ENCODE measurements at regions not wholly inside any gene's neighbourhood (a gene's known extent, or its start where the extent isn't known, plus 50 kb on each side); places are given as distances from the start of the nearest gene placed in this dataset.
"Not testable (repeated sequence)": the region's sequence is repeated elsewhere in the genome, so short reads cannot be mapped to it uniquely, and the experiment has no call there.

GRCh38 chr12:18794000-18794399 is 56.1 kb downstream of the CAPZA3 start:
- no peak for DNase-seq (ENCODE audit: low spot score)

GRCh38 chr12:18797604-18798003 is 59.7 kb downstream of the CAPZA3 start:
- DNase-seq (ENCODE audit: low spot score): no peak

- no peak for DNase-seq (ENCODE audit: low spot score)
Observed at GRCh38 chr12:18798535-18799361, 60.8 kb downstream of the CAPZA3 start.

DNA sequence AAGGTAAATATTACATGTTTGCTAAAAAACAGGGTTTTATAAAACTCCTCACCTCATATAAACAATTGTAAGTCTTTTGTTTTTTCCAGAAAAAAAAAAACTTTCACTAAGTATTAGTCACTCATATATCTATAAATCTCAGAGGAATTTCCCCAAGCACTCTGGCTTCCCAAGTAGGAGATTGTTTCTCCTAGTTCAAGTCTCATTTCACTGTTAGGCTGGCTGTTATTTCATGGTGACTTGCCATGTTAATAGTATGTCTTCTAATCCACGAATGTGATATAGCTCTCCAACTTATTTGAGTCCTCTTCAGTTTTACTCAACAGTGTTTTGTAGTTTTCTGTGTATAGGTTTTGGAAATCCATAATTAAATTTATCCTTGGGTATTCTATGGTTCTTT is 61.6 kb downstream of the CAPZA3 start:
- DNase-seq (ENCODE audit: low spot score): no peak

- DNase-seq (ENCODE audit: low spot score): no peak
Observed at GRCh38 chr12:18805516-18806248, 67.8 kb downstream of the CAPZA3 start.

DNA sequence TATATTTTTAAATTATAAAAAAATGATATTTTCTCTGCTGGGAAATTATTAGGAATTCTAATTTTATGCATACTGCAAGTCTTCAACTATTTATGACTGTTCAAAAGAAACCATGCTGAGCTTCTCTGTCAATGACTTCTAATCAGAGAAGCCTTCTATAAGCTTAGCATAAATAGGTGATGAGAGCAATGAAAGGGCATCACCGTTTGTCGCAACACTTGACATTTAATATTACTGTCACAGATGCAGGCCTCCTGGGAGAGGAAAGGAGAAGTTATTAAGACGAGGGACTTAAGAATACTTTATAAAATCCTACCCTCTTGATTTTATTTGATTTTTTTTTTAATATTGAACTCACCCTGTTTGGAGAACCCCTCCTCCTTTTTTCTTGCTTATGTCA is 69.8 kb downstream of the CAPZA3 start:
- no peak for DNase-seq (ENCODE audit: low spot score)

DNA sequence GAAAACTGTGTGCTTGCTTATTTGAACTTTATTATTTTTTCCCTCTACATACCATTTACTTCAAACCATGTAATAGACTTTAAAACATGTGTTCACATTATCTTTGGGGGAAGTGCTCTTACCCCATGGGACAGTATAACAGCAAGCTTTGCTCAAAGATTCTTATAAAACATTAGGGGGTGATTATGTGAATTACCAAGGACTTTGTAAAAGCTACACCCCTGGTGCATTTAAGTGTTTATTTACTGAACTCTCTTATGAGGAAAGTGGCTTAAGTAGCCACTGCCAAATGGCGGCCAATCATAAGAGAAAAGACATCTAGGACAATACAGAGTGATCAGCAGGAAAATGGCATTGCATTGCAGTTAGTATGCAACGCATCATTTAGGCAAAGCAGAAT is 70.3 kb downstream of the CAPZA3 start:
- DNase-seq (ENCODE audit: low spot score): no peak

- no peak for DNase-seq (ENCODE audit: low spot score)
Observed at GRCh38 chr12:18810537-18811253, 72.8 kb downstream of the CAPZA3 start.

- no peak for DNase-seq (ENCODE audit: low spot score)
Observed at GRCh38 chr12:18811273-18811672, 73.4 kb downstream of the CAPZA3 start.

- no peak for DNase-seq (ENCODE audit: low spot score)
Observed at GRCh38 chr12:18813753-18814152, 75.8 kb downstream of the CAPZA3 start.

DNA sequence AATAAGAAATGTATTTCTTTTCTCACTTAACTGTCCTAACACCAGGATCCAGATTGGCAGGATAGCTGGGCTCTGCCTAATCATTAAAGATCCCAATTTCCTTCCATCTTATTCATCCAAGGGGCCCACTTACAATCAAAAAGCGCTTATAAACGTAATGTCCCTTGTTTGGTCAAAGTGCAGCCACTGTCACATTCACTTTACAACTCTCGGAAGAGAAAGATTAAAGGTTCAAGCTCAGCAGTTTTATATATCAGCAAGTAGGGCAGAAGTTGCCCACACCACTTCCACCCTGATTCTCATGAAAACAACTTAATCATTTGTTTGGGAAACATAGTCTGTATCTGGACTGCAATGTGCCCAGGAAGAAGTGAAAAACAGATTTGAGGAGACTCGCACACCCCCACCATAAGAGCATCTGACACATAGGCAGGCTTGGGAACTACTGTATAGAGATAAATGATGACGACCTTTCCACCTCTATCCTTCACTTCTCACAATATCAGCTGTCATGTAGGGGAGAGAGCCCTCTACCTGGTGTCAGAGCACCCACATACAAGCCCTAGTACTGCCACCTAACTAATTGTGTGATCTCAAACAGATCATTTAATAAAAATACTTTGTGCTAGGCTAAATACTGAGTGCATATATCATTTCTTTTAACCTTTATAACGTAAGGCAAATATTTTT is 80.8 kb downstream of the CAPZA3 start:
- DNase-seq (ENCODE audit: low spot score): no peak

DNA sequence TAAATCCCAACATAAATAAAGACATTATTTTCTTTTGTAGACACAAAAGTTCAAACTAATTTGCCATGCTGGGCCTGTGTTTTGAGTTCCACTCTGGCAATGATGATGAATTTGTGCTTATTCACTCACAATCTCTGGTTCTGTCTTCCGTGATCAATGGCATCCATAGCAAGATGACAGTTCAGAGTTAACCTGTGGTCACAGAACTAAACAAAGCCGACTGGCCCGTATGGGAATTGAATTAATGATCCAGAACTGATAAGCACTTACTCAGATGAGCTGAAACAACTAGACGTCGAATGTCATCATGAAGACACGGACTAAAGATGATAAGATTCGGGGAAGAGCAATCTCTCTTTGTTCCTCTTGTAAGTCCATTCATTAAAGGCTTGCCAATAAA is 81.6 kb downstream of the CAPZA3 start:
- DNase-seq (ENCODE audit: low spot score): no peak

- no peak for DNase-seq (ENCODE audit: low spot score)
Observed at GRCh38 chr12:18823461-18823860, 85.5 kb downstream of the CAPZA3 start.

DNA sequence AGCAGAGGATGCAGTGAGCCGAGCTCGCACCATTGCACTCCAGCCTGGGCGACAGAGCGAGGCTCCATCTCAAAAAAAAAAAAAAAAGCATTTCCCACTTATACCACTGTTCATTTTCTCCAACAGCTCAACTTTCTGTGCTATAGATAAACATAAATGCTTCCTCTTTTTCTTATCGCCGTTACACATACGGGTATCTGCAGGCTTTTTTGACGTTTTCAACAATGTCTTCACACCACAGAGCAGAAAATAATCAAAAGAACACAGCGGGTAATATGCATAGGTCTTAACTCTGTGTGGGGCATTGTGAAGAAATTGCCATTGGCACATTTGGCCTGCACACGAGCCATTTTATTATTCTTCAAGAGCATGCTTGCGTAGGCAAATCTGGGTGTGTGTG is 86.4 kb downstream of the CAPZA3 start:
- no peak for DNase-seq (ENCODE audit: low spot score)

DNA sequence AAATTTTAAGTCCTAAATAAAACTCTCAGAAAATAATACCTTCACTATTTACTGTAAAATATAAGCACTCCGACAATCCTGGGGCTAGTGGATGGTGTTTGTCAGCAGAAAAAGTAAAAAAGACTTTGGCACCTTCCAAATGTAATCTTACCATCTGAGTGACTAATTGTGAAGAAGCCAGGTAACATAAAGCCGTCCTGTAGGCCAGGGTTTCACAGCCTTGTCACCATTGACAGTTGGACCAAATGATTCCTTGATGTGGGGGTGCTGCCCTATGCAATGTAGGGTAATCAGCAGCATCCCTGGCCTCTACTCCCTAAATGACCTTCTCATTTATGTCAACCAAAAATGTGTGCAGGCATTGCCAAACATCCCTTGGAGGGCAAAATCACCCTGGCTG is 87.2 kb downstream of the CAPZA3 start:
- no peak for DNase-seq (ENCODE audit: low spot score)

DNA sequence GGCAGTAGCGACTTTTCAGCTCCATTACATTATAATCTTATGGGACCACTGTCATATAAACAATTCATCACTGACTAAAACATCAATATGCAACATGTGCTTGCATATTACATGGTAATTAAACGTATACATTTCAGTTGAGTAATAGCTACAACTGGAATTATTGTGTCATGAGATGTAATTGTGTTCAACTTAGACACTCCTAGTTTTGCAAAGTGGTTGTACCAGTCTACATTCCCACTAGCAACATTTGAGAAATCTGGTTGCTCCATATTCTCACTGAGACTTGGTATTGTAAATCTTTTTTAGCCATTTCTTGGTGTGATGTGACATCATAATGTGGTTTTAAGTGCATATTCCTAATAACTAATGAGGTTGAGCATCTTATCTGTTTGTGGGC is 90.0 kb downstream of the CAPZA3 start:
- DNase-seq (ENCODE audit: low spot score): no peak

DNA sequence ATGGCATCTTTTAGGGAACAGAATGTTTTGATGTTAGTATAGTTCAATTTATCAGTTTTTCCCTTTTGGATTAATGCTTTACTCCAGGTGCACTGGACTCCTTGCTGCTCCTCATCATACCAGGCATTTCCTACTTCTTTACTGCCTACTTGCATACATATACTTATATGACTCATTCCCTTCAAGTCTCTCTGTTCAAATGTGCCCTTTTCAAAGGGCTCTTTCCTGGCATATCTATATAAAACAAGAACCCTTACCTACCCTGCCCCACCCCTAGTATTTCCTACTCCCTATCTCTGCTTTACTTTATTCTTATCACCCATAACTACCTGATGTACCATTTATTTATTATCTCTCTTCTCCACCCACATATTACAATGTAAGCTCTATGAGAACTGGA is 90.6 kb downstream of the CAPZA3 start:
- DNase-seq (ENCODE audit: low spot score): no peak

- DNase-seq (ENCODE audit: low spot score): no peak
Observed at GRCh38 chr12:18828987-18829386, 91.1 kb downstream of the CAPZA3 start.

DNA sequence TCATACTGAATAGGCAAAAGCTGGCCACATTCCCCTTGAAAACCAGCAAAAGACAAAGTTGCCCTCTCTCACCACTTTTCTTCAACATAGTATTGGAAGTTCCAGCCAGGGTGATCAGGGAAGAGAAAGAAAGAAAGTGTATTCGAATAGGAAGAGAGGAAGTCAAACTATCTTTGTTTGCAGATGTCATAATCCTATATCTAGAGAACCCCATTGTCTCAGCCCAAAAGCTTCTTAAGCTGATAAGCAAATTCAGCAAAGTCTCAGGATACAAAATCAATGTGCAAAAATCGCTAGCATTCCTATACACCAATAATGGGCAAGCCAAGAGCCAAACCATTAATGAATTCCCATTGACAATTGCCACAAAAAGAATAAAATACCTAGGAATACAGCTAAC is 95.0 kb downstream of the CAPZA3 start:
- DNase-seq (ENCODE audit: low spot score): not testable (repeated sequence)

DNA sequence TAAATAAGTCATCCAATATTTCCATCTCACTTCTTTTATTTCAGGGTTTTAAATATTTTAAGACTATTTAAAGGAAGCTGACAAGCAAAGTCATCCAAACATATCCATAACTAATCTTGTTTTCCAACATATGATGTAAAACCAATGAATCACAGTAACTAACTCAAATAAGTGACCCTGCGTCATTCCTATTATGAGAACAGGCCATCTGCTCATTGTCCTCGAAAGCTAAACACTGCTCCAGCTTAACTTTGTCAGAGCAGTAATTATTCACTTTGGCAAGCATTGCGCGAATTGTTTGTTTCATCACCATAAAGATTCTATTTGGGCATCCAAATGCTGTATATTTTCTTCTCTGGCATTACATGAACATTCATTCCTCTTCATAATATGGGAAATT is 99.1 kb downstream of the CAPZA3 start:
- no peak for DNase-seq (ENCODE audit: low spot score)

DNA sequence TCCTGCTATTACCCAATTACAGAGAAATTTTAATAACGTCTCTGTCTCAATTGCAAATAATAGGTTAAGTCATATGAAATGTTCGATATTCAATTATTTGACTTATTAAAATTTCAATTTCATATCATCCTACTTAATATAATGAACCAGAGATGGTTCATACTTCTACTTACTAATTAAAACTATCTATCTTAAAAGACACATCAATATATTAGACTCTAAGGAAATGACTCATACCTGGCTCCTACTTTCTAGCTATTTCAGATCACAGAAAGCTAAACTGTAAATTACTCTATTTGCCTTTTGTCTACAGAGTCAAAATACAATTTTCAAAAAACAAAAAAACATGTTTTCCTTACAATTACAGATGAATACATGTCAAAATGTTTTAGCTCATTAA is 99.6 kb downstream of the CAPZA3 start:
- no peak for DNase-seq (ENCODE audit: low spot score)

GRCh38 chr12:18840997-18841396 is 103.1 kb downstream of the CAPZA3 start:
- DNase-seq (ENCODE audit: low spot score): not testable (repeated sequence)

Measured in CD4-positive, alpha-beta T cell treated with Interleukin-2 at 100 ng/mL for 4 hours (primary cell).